Right cardiac atrium (tissue), 5 donors: ENCODE measurements at regions not wholly inside any gene's neighbourhood (a gene's known extent, or its start where the extent isn't known, plus 50 kb on each side); places are given as distances from the start of the nearest gene placed in this dataset.

ENCODE experiments used
- ATAC-seq, 2 donors: fragments of 200-7000 bp; cut with Tn5 transposase; one replicate each; pipeline versions ENCODE4 v1.8.0 to v1.9.1; 2020; ENCODE audit warnings: moderate library complexity in 2 of 2, mild to moderate bottlenecking in 1 of 2
- DNase-seq, 3 donors: peaks; one replicate each; pipeline ENCODE4 v3.0.0-alpha.2; 2020
- H3K27ac ChIP-seq: one replicate; pipeline ENCODE4 v1.5.1; 2013; ENCODE audit warnings: mild to moderate bottlenecking, low read length, control low read depth, moderate library complexity
- H3K27me3 ChIP-seq: one replicate; pipeline ENCODE4 v1.6.1; 2013; ENCODE audit not compliant: control insufficient read depth, insufficient read depth
- H3K4me1 ChIP-seq: one replicate; pipeline ENCODE4 v1.6.1; 2013; ENCODE audit warnings: low read length; ENCODE audit not compliant: control insufficient read depth, insufficient read depth
- H3K4me3 ChIP-seq: one replicate; pipeline ENCODE4 v1.5.1; 2013; ENCODE audit warnings: low read length, control low read depth
- H3K9me3 ChIP-seq: one replicate; pipeline ENCODE4 v1.6.1; 2013; ENCODE audit warnings: low read length; ENCODE audit not compliant: control insufficient read depth
- WGBS: extraction: QIAGEN DNeasy Blood & Tissue Kit; methylation state at CpG from one replicate; pipeline ENCODE4 v1.1.7; 2013; 5-methylcytosine and 5-hydroxymethylcytosine counted together
- intact Hi-C, 4 donors: fragments of 100-400 bp; cut with DNase I; formaldehyde crosslinking; loops; one replicate each; pipeline versions ENCODE4 v1.11.0 to v1.14.0; 2022 to 2023
- donor health status: healthy with polysubstance abuse.
- donor health status: DM: no; HTN: yes; CAD: no.
- donor health status: DM: no; HTN: no; CAD: no.
- donor health status: DM: no; HTN: yes; CAD: no; lungs with severe emphysema.
- donor health status: DM: yes; HTN: yes; CAD: no.

DNA sequence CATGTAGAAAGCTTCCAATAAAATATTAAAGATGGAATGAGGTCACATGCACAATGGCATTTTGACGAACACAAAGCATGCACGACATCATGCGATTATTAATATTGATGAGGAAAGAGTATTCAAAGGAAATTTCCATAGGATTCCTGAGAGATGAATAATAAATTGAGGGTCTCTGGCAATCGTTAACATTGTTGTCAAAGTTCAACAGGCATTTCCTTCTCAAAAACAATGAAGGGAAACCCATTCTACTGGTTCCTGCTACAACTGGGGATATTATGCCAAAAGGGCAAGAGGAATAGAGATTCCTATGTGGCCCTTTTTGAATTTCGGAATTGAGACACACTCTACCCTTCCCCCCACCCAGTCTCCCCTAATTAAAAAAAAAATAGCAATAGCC, 128.3 kb upstream of the NUDT7 start:
- intact Hi-C loops = no loop called here
- H3K4me1 ChIP-seq = no peaks in the 10 kb centered on the region
- WGBS = 51% methylated on average over 5 of the region's 5 CpGs
- no peak overlapping the region for H3K4me3 ChIP-seq
- no peak for DNase-seq
- H3K9me3 ChIP-seq = no peaks in the 10 kb centered on the region
- ATAC-seq = no peak
- no peak overlapping the region for H3K27ac ChIP-seq
- no peaks in the 10 kb centered on the region for H3K27me3 ChIP-seq

DNA sequence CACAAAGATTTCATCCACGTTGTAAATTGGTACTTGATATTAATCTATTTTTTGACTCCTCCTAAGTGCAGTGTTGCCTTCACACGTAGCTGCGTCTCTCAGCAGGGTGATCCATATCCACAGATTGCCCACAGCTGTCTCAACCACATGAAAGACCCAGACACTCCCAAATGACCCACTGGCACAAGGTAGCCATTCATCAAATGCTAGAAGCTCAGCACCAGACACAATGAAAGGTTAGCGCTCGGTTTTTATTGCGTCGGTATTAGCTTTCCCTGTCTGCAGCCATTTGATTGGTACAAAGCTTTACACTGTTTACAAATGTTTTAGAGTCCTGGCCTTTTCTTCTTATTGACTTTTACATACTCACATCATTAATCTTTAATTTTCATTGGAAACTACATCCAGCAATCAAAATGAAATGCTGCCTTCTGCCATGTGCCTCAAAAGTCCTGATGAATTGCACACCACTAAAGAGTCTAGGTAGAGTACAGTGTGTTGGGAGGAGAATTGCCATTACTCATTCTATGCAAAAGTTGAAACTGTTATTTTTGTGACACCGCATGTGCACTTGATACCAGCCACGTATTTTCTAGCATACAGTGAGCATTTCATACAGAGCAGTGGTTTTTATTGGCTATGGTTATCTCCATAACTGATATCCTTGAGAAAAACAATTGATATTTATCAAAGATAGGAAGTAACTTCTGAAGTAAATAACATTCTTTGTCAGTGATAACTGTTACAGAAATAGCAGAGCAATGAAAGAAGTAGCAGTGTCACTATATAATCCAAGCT, 127.3 kb upstream of the NUDT7 start:
- Histone ChIP-seq H3K4me1 (no peaks in the 10 kb centered on the region), H3K27ac (no peak overlapping the region), H3K27me3 (no peaks in the 10 kb centered on the region), H3K9me3 (no peaks in the 10 kb centered on the region), H3K4me3 (no peak overlapping the region)
- ATAC-seq (no peak), DNase-seq (no peak)
- 67% methylated on average over 9 of the region's 9 CpGs for WGBS
- intact Hi-C loops = loop anchor here in 1 of 4 donors (5.0 kb wide), 1 partner anchor 67 kb away; no protein-coding TSS in a partner anchor

DNA sequence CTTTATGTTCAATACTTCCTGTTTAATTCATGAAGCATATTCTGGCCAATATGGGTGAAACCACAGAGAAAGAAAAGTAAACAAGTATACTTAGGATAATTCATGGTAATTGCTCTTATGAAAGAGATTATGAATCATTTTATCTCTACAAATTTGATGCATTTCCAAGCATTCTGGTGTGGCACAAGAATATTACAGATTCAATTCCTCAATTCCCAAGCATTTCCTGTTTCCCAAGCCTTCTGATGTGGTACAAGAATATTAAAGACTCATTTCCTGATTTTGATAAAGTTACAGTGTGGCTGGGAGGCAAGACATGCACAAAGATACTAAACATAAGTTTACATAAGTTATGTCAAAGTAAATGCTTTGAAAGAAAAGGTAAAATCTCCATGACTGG, 126.1 kb upstream of the NUDT7 start:
- intact Hi-C loops = loop anchor here in 1 of 4 donors (5.0 kb wide), 1 partner anchor 66 kb away; no protein-coding TSS in a partner anchor
- no peak for ATAC-seq
- Histone ChIP-seq H3K27me3 (no peaks in the 10 kb centered on the region), H3K4me3 (no peak overlapping the region), H3K27ac (no peak overlapping the region), H3K9me3 (no peaks in the 10 kb centered on the region), H3K4me1 (no peaks in the 10 kb centered on the region)
- DNase-seq = no peak

DNA sequence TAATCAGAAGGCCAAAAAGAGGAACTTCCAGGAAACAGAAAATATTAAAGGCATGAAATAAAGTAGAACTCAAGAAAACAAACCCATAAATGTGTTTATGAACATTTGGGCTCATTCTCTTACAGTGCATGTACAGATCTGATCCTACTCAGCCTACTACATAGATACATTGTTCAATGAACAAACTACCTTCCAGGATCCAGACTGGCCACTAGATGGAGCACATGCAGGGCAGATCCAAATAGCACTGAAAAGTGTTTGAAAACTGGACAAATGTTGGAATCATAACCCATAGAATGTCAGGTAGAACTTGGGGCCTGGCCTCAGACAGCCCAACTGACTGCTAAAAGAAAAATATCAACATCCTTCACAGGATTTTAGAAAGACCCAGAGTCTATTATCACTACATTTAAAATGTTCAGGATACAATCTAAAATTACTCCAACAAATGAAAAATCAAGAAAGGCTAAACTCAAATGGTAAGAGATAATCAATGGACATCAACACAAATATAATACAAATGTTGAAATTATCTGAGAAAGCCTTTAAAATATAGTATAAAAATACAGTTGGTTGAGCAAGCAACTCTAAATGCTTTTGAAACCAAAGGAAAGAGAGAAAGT, 122.4 kb upstream of the NUDT7 start:
- Histone ChIP-seq H3K27ac (no peak overlapping the region), H3K9me3 (peaks cover 3% of the 10 kb centered on the region), H3K4me3 (no peak overlapping the region), H3K4me1 (no peaks in the 10 kb centered on the region), H3K27me3 (no peaks in the 10 kb centered on the region)
- no peak for ATAC-seq
- DNase-seq = no peak
- intact Hi-C loops = loop anchor here in 1 of 4 donors (5.0 kb wide), 1 partner anchor 62 kb away; no protein-coding TSS in a partner anchor

DNA sequence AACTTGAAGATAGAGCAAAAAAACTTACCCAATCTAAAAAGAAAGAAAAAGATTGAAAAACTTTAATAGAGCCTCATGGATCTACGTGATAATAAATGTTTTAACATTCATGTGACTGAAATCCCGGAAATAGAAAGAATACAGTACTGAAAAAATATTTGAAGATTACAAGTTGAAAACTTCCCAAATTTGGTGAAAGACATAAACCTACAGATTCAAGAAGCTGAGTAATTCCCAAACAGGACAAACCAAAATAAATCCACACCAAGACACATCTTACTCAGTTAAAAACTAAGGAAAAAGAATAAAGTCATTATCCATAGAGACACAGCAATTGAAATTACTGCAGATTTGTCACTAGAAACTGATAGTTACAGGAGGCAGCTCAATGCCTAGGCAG, 121.8 kb upstream of the NUDT7 start:
- ATAC-seq (no peak), DNase-seq (no peak)
- H3K9me3 ChIP-seq = peaks cover 3% of the 10 kb centered on the region
- intact Hi-C loops = no loop called here
- no peak overlapping the region for H3K27ac ChIP-seq
- no peaks in the 10 kb centered on the region for H3K4me1 ChIP-seq
- H3K27me3 ChIP-seq = no peaks in the 10 kb centered on the region
- H3K4me3 ChIP-seq = no peak overlapping the region
- 83% methylated on average over 2 of the region's 2 CpGs for WGBS

DNA sequence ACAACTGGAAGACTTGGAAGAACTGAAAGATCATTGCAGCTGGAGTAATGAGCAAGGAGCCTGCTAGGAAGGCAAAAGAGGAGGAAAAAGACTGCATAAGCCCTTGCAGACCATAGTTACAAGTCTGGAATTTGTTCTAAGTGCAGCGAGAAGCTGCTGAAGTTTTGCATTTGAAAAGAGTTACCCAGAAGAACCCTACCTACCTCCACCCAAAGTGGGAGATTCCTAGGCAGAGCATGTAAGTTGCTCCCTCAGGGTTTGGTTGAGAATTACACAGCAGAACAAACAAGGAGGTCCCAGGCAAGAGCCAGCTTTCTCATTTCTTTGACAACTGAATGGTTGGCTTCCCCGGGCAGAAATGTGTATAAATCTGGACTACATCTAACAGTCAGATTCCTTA, 118.7 kb upstream of the NUDT7 start:
- H3K9me3 ChIP-seq = peaks cover 3% of the 10 kb centered on the region
- no peaks in the 10 kb centered on the region for H3K4me1 ChIP-seq
- whole genome bisulfite sequencing = 73% methylated on average over 2 of the region's 2 CpGs
- H3K4me3 ChIP-seq = no peak overlapping the region
- ATAC-seq = no peak
- H3K27me3 ChIP-seq = no peaks in the 10 kb centered on the region
- intact Hi-C loops = no loop called here
- no peak for DNase-seq
- H3K27ac ChIP-seq = no peak overlapping the region

DNA sequence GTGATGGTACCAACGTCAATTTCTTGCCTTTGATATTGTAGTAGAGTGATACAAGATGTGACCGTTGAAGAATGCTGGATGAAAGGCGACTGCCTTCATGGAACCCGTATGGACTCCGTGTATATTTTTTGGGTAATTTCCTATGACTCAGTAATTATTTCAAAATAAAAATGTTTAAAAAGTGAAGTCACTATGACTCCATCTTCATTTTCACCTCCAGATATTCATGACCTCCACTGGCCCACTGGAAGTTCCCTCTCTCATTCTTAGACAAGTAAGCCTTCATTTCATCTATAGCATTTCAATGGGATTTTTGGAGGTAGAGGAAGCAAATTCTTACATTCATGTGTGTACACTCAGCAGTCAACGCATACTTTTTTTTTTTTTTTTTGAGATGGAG, 111.8 kb upstream of the NUDT7 start:
- no peak for ATAC-seq
- Histone ChIP-seq H3K27ac (no peak overlapping the region), H3K9me3 (no peaks in the 10 kb centered on the region), H3K4me1 (no peaks in the 10 kb centered on the region), H3K4me3 (no peak overlapping the region), H3K27me3 (no peaks in the 10 kb centered on the region)
- intact Hi-C loops = no loop called here
- DNase-seq = no peak
- 90% methylated on average over 6 of the region's 6 CpGs for WGBS

DNA sequence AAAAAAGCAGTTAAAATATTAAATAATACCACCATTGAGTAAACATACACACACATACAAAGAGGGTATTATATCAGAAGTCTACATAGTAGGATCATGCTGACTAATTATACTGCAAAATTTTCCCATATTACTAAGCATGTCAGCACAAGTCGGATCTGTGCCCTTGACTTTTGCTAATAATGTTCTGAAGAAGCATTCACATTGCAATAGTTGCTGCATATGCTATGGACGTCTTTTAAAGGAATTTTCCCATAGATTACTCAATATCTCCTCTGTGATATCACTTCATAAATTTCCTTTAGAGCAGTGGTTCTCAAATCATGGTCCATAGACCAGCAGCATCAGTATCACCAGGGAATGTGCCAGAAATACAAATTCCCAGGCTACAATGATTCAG, 110.9 kb upstream of the NUDT7 start:
- Histone ChIP-seq H3K9me3 (no peaks in the 10 kb centered on the region), H3K4me3 (no peak overlapping the region), H3K27ac (no peak overlapping the region), H3K27me3 (no peaks in the 10 kb centered on the region), H3K4me1 (no peaks in the 10 kb centered on the region)
- 53% methylated on average over 2 of the region's 2 CpGs for WGBS
- intact Hi-C loops = no loop called here
- ATAC-seq (no peak), DNase-seq (no peak)

DNA sequence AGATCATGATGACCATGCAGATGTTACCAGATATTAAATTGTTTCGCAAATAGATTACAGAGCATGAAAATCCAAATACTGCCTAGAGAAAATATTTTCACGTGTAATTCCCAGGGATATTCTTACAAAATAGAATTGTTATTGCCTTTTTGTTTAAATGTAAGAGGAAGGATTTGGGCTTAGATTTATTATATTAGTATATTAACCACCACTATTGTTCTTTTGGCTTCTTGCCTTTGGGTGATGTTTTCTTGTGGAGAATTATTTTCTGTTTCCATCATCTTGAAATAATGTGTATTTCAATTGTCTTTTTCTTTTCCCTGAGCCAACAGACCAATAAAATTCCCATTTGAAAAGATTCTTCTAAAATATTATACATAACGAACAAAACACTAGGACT, 109.7 kb upstream of the NUDT7 start:
- ATAC-seq (no peak), DNase-seq (no peak)
- Histone ChIP-seq H3K4me3 (no peak overlapping the region), H3K27me3 (no peaks in the 10 kb centered on the region), H3K9me3 (no peaks in the 10 kb centered on the region), H3K27ac (no peak overlapping the region), H3K4me1 (no peaks in the 10 kb centered on the region)
- intact Hi-C loops = no loop called here
- WGBS = 79% methylated on average over 3 of the region's 3 CpGs

DNA sequence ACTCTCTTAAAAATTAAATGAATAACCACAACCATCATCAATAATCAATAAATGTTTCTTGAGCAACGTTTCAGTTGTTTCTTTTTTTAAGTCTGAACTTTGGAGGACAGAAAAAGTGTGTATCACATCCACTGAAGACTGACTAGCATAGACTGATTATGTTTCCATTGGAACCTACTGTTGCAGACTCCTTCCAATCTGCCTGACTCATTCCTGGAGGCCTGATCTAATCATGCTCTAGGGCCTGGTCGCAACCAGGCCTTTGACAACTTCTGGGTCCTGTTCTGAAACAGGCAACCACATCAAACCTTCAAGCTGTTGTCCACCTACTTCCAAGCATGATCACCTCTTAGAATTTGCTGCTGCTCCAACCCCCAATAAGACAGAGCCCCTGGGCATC, 109.2 kb upstream of the NUDT7 start:
- DNase-seq (no peak), ATAC-seq (no peak)
- intact Hi-C loops = no loop called here
- no peak overlapping the region for H3K4me3 ChIP-seq
- WGBS = 64% methylated on average over 2 of the region's 2 CpGs
- H3K27ac ChIP-seq = no peak overlapping the region
- H3K27me3 ChIP-seq = no peaks in the 10 kb centered on the region
- H3K4me1 ChIP-seq = peaks cover 2% of the 10 kb centered on the region
- no peaks in the 10 kb centered on the region for H3K9me3 ChIP-seq

DNA sequence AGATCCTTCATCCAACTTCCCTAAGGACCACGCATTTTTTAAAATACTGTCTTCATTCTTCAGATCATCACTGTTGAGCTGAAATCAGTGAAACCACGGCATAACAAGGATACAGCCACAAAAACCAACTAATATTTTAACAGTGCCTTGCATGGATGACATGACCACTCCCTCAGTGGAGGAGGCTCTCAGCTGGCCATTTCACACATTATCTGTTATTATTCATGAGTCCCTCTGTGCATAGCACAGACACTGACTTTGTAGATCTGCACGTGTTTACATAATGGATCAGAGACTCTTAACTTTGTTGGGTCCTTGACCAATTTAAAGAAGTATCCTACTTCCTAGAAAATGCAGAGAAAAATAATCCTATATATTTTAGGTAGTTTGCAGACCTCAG, 104.8 kb upstream of the NUDT7 start:
- peaks cover 2% of the 10 kb centered on the region for H3K4me1 ChIP-seq
- intact Hi-C loops = no loop called here
- H3K9me3 ChIP-seq = no peaks in the 10 kb centered on the region
- no peaks in the 10 kb centered on the region for H3K27me3 ChIP-seq
- no peak overlapping the region for H3K4me3 ChIP-seq
- no peak overlapping the region for H3K27ac ChIP-seq
- WGBS = 61% methylated on average over 3 of the region's 3 CpGs
- ATAC-seq = no peak
- DNase-seq = no peak
